Brain microvascular endothelial cell (primary cell): ENCODE measurements at regions not wholly inside any gene's neighbourhood (a gene's known extent, or its start where the extent isn't known, plus 50 kb on each side); places are given as distances from the start of the nearest gene placed in this dataset.

Experiments used
- DNase-seq: peaks from one replicate; pipeline ENCODE4 v3.0.0-alpha.2; 2020
- H3K27ac ChIP-seq: fragments of 250-450 bp; sonication (Bioruptor Pico); 2 replicates; pipeline ENCODE4 v1.5.1; 2020; ENCODE audit warnings: mild to moderate bottlenecking, moderate library complexity
- H3K27me3 ChIP-seq: fragments of 250-450 bp; sonication (Bioruptor Pico); replicated peaks from 2 replicates; pipeline ENCODE4 v1.5.1; 2020; ENCODE audit warnings: mild to moderate bottlenecking
- H3K36me3 ChIP-seq: fragments of 250-450 bp; sonication (Bioruptor Pico); replicated peaks from 2 replicates; pipeline ENCODE4 v1.5.1; 2020; ENCODE audit warnings: mild to moderate bottlenecking
- H3K4me3 ChIP-seq: 2 replicates; pipeline ENCODE4 v1.5.1; 2011; ENCODE audit warnings: low read depth, mild to moderate bottlenecking, control low read depth, low read length, moderate library complexity
- CTCF ChIP-seq: IDR thresholded peaks from 2 replicates; pipeline ENCODE4 v1.5.1; 2011; ENCODE audit warnings: low read depth, mild to moderate bottlenecking, moderate library complexity, low read length, control low read depth, inconsistent platforms; ENCODE audit errors: missing control alignments
- in situ Hi-C: cut with HindIII; loops from 2 replicates; pipeline ENCODE4 v1.10.0; 2017; ENCODE audit warnings: low sequenced_read_pairs, low pct_ligation_motif_present

- no peaks in the 10 kb centered on the region for H3K27me3 ChIP-seq
- H3K36me3 ChIP-seq, result no peaks in the 10 kb centered on the region
- no peak overlapping the region for H3K4me3 ChIP-seq
- no peak for DNase-seq
- no peak overlapping the region for H3K27ac ChIP-seq
- TF ChIP-seq CTCF, result no peak
- in situ Hi-C loops, result no loop called here
These were observed 437.2 kb upstream of the SLC35B3 start for GRCh38 chr6:8872589-8872988.

DNA sequence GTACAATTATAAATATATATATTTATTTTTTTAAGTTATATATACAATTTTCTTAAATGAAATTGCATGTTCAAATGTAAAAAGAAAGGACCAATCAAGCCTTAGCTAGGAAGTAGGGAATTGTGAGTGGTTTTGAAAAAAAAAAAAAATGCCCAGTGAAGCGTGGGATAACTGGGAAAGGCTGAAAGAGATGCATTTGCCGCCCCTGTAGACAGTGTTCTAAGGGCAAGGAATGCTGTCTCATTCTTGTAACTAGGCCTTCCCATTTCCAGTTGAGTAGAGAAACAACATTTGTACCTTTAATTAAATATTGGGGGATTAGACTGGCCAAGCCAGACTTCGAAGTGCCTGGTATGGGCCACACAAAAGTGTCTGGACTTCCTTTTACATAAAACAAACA is 430.1 kb upstream of the SLC35B3 start:
- in situ Hi-C loops, result no loop called here
- TF ChIP-seq CTCF, result no peak

GRCh38 chr6:8860671-8861070 is 425.3 kb upstream of the SLC35B3 start:
- no peaks in the 10 kb centered on the region for H3K27me3 ChIP-seq
- no peaks in the 10 kb centered on the region for H3K36me3 ChIP-seq
- in situ Hi-C loops, result no loop called here
- H3K27ac ChIP-seq, result no peak overlapping the region
- no peak for DNase-seq
- no peak overlapping the region for H3K4me3 ChIP-seq
- TF ChIP-seq CTCF, result no peak

More for the DNA sequence above, 430.1 kb upstream of the SLC35B3 start:
- Histone ChIP-seq H3K4me3 (no peak overlapping the region), H3K27ac (no peak overlapping the region), H3K27me3 (no peaks in the 10 kb centered on the region), H3K36me3 (no peaks in the 10 kb centered on the region)
- DNase-seq, result no peak

GRCh38 chr6:8859501-8859900 is 424.2 kb upstream of the SLC35B3 start:
- in situ Hi-C loops, result no loop called here
- Histone ChIP-seq H3K36me3 (no peaks in the 10 kb centered on the region), H3K27me3 (no peaks in the 10 kb centered on the region), H3K27ac (no peak overlapping the region), H3K4me3 (no peak overlapping the region)
- TF ChIP-seq CTCF, result no peak
- no peak for DNase-seq

- TF ChIP-seq CTCF, result no peak
- H3K27me3 ChIP-seq, result no peaks in the 10 kb centered on the region
- in situ Hi-C loops, result no loop called here
- no peak overlapping the region for H3K27ac ChIP-seq
- no peak for DNase-seq
- H3K36me3 ChIP-seq, result no peaks in the 10 kb centered on the region
- no peak overlapping the region for H3K4me3 ChIP-seq
These were observed 423.5 kb upstream of the SLC35B3 start for GRCh38 chr6:8858854-8859331.

- no peak for DNase-seq
- TF ChIP-seq CTCF, result no peak
- in situ Hi-C loops, result no loop called here
- Histone ChIP-seq H3K27ac (no peak overlapping the region), H3K4me3 (no peak overlapping the region), H3K36me3 (no peaks in the 10 kb centered on the region), H3K27me3 (no peaks in the 10 kb centered on the region)
These were observed 421.8 kb upstream of the SLC35B3 start for GRCh38 chr6:8857160-8857559.
